ENCODE measurements at regions not wholly inside any gene's neighbourhood (a gene's known extent, or its start where the extent isn't known, plus 50 kb on each side); places are given as distances from the start of the nearest gene placed in this dataset.

- CTCF ChIA-PET (ENCODE audit: partially characterized antibody): interaction anchor here (1.0 to 7.1 kb wide), 11 partner anchors 13 to 414 kb away, joined by 3 to 97 read pairs (median 4); no protein-coding TSS in a partner anchor
- no peak overlapping the region for H3K4ac ChIP-seq (replicated peaks; ENCODE audit: insufficient read length, low read depth, low read length)
- no peak overlapping the region for H2BK5ac ChIP-seq (ENCODE audit: low read depth, low read length)
- FAIRE-seq: no peak
- no peak overlapping the region for H3K23ac ChIP-seq (ENCODE audit: insufficient read length)
- POLR2A ChIA-PET (ENCODE audit: partially characterized antibody): interaction anchor here (1.5 kb wide), 1 partner anchor 73 kb away, joined by 5 read pairs; the partner anchor contains the start of gene UBL3
- no peak overlapping the region for H2AK5ac ChIP-seq (ENCODE audit: low read depth, low read length)
- peak overlapping the region; percentile 95; the same call in 1 of the 2 replicates for H2BK12ac ChIP-seq (ENCODE audit: low read depth, low read length)
- H3K27ac ChIP-seq (ENCODE audit: low read depth, low read length): no peak overlapping the region
- no peak overlapping the region for H2BK15ac ChIP-seq (ENCODE audit: low read length)
- peaks cover 0 to 5% (median 4%) of the 10 kb centered on the region in 4 experiments; a peak in 5 of 7 replicates for H3K4me1 ChIP-seq (replicated peaks in 1 of 4; ENCODE audit: control insufficient read depth in 3 of 4, insufficient read depth in 4 of 4, low read length in 3 of 4)
- H4K91ac ChIP-seq (replicated peaks; ENCODE audit: insufficient read length, low read length): no peak overlapping the region
- H2BK120ac ChIP-seq (replicated peaks; ENCODE audit: low read depth, low read length): no peak overlapping the region
- no peaks in the 10 kb centered on the region for H3K79me2 ChIP-seq (ENCODE audit: control insufficient read depth in 1 of 2, insufficient read depth in 2 of 2, low read length in 2 of 2)
- no peaks in the 10 kb centered on the region for H3K79me1 ChIP-seq (ENCODE audit: low read depth, low read length)
- H3K18ac ChIP-seq (ENCODE audit: extremely low read depth, low read length): no peak overlapping the region
- no peak overlapping the region for H3K56ac ChIP-seq (replicated peaks; ENCODE audit: insufficient read length, low read depth, low read length)
- no peak overlapping the region for H4K5ac ChIP-seq (ENCODE audit: insufficient read length, low read depth, low read length)
- no peak overlapping the region for H3K4me2 ChIP-seq (ENCODE audit: insufficient read depth in 1 of 2, low read depth in 2 of 2, low read length in 2 of 2)
- H3K27me3 ChIP-seq (replicated peaks in 1 of 4; ENCODE audit: control insufficient read depth in 3 of 4, extremely low read depth in 1 of 4, insufficient read depth in 3 of 4, low read length in 3 of 4): peaks cover 0 to 7% (median 3%) of the 10 kb centered on the region in 4 experiments; a peak in 3 of 7 replicates
- 94% methylated on average over 3 of the region's 3 CpGs; no CpG with 5 or more reads in 1 of the 2 experiments for WGBS, 2 experiments (ENCODE audit: extremely low coverage in 1 of 2, insufficient coverage in 1 of 2, insufficient read length in 1 of 2, insufficient replicate concordance in 2 of 2, low coverage in 1 of 2, low lambda C conversion rate in 2 of 2, missing lambda C conversion rate in 1 of 2)
- H2BK20ac ChIP-seq (ENCODE audit: low read length): 0 out of 2 replicates have a peak overlapping the region, but pooled peaks have one; percentile 64
- no peaks in the 10 kb centered on the region for H3K9me3 ChIP-seq (ENCODE audit: insufficient read depth in 2 of 2, low read depth in 1 of 2, low read length in 1 of 2)
- DNase-seq (ENCODE audit: low read depth in 1 of 2, low spot score in 2 of 2): no peak
- H3K23me2 ChIP-seq (ENCODE audit: low read depth, low read length): peaks cover 4% of the 10 kb centered on the region; the same call in 1 of the 2 replicates
- H3K14ac ChIP-seq (ENCODE audit: insufficient read length): no peak overlapping the region
- H3K36me3 ChIP-seq (ENCODE audit: control insufficient read depth in 2 of 4, insufficient read depth in 4 of 4, low read length in 3 of 4): no peaks in the 10 kb centered on the region
- no peak overlapping the region for H3K9ac ChIP-seq (replicated peaks in 1 of 4; ENCODE audit: extremely low read depth in 1 of 4, low read depth in 3 of 4, low read length in 3 of 4)
- H2AFZ ChIP-seq (ENCODE audit: low read length): no peak overlapping the region
- peaks cover 0 to 2% of the 10 kb centered on the region in 2 experiments for H4K20me1 ChIP-seq (replicated peaks in 1 of 2; ENCODE audit: control insufficient read depth in 1 of 2, insufficient read depth in 2 of 2, low read length in 2 of 2)
- no peak overlapping the region for H4K8ac ChIP-seq (ENCODE audit: extremely low read depth, insufficient read depth, low read length)
- H3K4me3 ChIP-seq (ENCODE audit: extremely low read depth in 1 of 4, insufficient read depth in 2 of 4, low read depth in 3 of 4, low read length in 4 of 4): no peak overlapping the region
Measured at GRCh38 chr13:29922896-29923295, 72.5 kb upstream of the UBL3 start.
